MM.1S (cell line): ENCODE measurements at regions not wholly inside any gene's neighbourhood (a gene's known extent, or its start where the extent isn't known, plus 50 kb on each side); places are given as distances from the start of the nearest gene placed in this dataset.

Experiments
- DNase-seq: peaks from one replicate; pipeline ENCODE4 v3.0.0-alpha.2; 2015
- H2AFZ ChIP-seq: fragments of 300-600 bp; sonication (generic); 2 replicates; pipeline ENCODE4 v1.6.0; 2016; ENCODE audit warnings: antibody characterized with exemption, low read length
- H3F3A ChIP-seq: fragments of 300-600 bp; sonication (generic); 2 replicates; pipeline ENCODE4 v1.6.1; 2016; ENCODE audit warnings: mild to moderate bottlenecking, antibody characterized with exemption, low read length, moderate library complexity, mixed read lengths; ENCODE audit not compliant: insufficient read depth
- H3K27ac ChIP-seq: fragments of 300-600 bp; sonication (generic); 2 replicates; pipeline ENCODE4 v1.5.1; 2016; ENCODE audit warnings: mild to moderate bottlenecking, low read length
- H3K27me3 ChIP-seq: fragments of 300-600 bp; sonication (generic); replicated peaks from 2 replicates; pipeline ENCODE4 v1.6.0; 2016; ENCODE audit warnings: low read length; ENCODE audit not compliant: insufficient read depth
- H3K36me3 ChIP-seq: fragments of 300-600 bp; sonication (generic); replicated peaks from 2 replicates; pipeline ENCODE4 v1.6.1; 2016; ENCODE audit warnings: mild to moderate bottlenecking, low read length, mixed read lengths; ENCODE audit not compliant: insufficient read depth
- H3K4me1 ChIP-seq: fragments of 300-600 bp; sonication (generic); 2 replicates; pipeline ENCODE4 v1.6.1; 2016; ENCODE audit warnings: low read length, mixed read lengths
- H3K4me2 ChIP-seq: fragments of 300-600 bp; sonication (generic); 2 replicates; pipeline ENCODE4 v1.6.0; 2016; ENCODE audit warnings: low read depth, low read length
- H3K4me3 ChIP-seq: fragments of 300-600 bp; sonication (generic); 2 replicates; pipeline ENCODE4 v1.5.1; 2016; ENCODE audit warnings: low read length, mixed read lengths
- H3K79me2 ChIP-seq: fragments of 300-600 bp; sonication (generic); 2 replicates; pipeline ENCODE4 v1.6.1; 2016; ENCODE audit warnings: mixed run types, low read length, mixed read lengths
- H3K9ac ChIP-seq: fragments of 300-600 bp; sonication (generic); 2 replicates; pipeline ENCODE4 v1.6.1; 2016; ENCODE audit warnings: low read length, mixed read lengths
- H3K9me2 ChIP-seq: fragments of 300-600 bp; sonication (generic); replicated peaks from 2 replicates; pipeline ENCODE4 v1.6.1; 2016; ENCODE audit warnings: mild to moderate bottlenecking, low read length, mixed read lengths; ENCODE audit not compliant: insufficient read depth
- H3K9me3 ChIP-seq: fragments of 300-600 bp; sonication (generic); replicated peaks from 2 replicates; pipeline ENCODE4 v1.6.1; 2016; ENCODE audit warnings: mild to moderate bottlenecking, low read length, mixed read lengths; ENCODE audit not compliant: insufficient read depth
- H4K20me1 ChIP-seq: fragments of 300-600 bp; sonication (generic); 2 replicates; pipeline ENCODE4 v1.6.1; 2016; ENCODE audit warnings: mild to moderate bottlenecking, low read length, moderate library complexity, mixed read lengths; ENCODE audit not compliant: insufficient read depth
- CTCF ChIP-seq: fragments of 300-600 bp; sonication (generic); IDR thresholded peaks from 2 replicates; pipeline ENCODE4 v1.5.1; 2016; ENCODE audit warnings: antibody characterized with exemption, low read length, mixed read lengths
- EZH2 ChIP-seq: fragments of 300-600 bp; sonication (generic); optimal IDR thresholded peaks from 2 replicates; pipeline ENCODE3; 2017; ENCODE audit warnings: low read depth, mild to moderate bottlenecking, antibody characterized with exemption, low read length, mixed read lengths
- EZH2phosphoT487 ChIP-seq: fragments of 300-600 bp; sonication (generic); IDR thresholded peaks from 2 replicates; pipeline ENCODE4 v1.6.1; 2018; ENCODE audit warnings: antibody characterized with exemption, low read length

- H3K9ac ChIP-seq = no peak overlapping the region
- no peak for DNase-seq
- peaks cover 4% of the 10 kb centered on the region for H3F3A ChIP-seq
- no peak overlapping the region for H3K4me2 ChIP-seq
- H3K27ac ChIP-seq = no peak overlapping the region
- H3K36me3 ChIP-seq = no peaks in the 10 kb centered on the region
- no peak overlapping the region for H2AFZ ChIP-seq
- H3K79me2 ChIP-seq = no peaks in the 10 kb centered on the region
- H3K9me2 ChIP-seq = no peaks in the 10 kb centered on the region
- no peak overlapping the region for H3K4me3 ChIP-seq
- H3K4me1 ChIP-seq = peaks cover 6% of the 10 kb centered on the region
- no peaks in the 10 kb centered on the region for H4K20me1 ChIP-seq
- no peaks in the 10 kb centered on the region for H3K9me3 ChIP-seq
- no peak for TF ChIP-seq EZH2phosphoT487
- TF ChIP-seq CTCF = no peak
- TF ChIP-seq EZH2 = no peak
- H3K27me3 ChIP-seq = no peaks in the 10 kb centered on the region
These were observed 52.8 kb upstream of the PARVA start for GRCh38 chr11:12324585-12324984.
